NCI-H1105 treated with DMSO at 0.1 percent for 48 hours (cell line): ENCODE measurements at regions not wholly inside any gene's neighbourhood (a gene's known extent, or its start where the extent isn't known, plus 50 kb on each side); places are given as distances from the start of the nearest gene placed in this dataset.
"Not testable (repeated sequence)": the region's sequence is repeated elsewhere in the genome, so short reads cannot be mapped to it uniquely, and the experiment has no call there.

ENCODE experiments used
- DNase-seq: peaks from one replicate; lab custom pipeline; 2025; lab: John Stamatoyannopoulos, UW

GRCh38 chr9:89935801-89936200 is 331.0 kb downstream of the GADD45G start:
- DNase-seq: no peak

GRCh38 chr9:89937051-89937450 is 332.2 kb downstream of the GADD45G start:
- DNase-seq: no peak

- DNase-seq: no peak
Observed at GRCh38 chr9:89939181-89939580, 334.4 kb downstream of the GADD45G start.

GRCh38 chr9:89939626-89940292 is 334.9 kb downstream of the GADD45G start:
- DNase-seq: no peak

GRCh38 chr9:89940625-89941024 is 335.8 kb downstream of the GADD45G start:
- no peak for DNase-seq

- peak; percentile 60 for DNase-seq
Observed at GRCh38 chr9:89941875-89942274, 337.1 kb downstream of the GADD45G start.

GRCh38 chr9:89942643-89943042 is 337.8 kb downstream of the GADD45G start:
- DNase-seq: no peak

- no peak for DNase-seq
Observed at GRCh38 chr9:89943309-89943708, 338.5 kb downstream of the GADD45G start.

- DNase-seq: no peak
Observed at GRCh38 chr9:89943728-89944127, 338.9 kb downstream of the GADD45G start.

GRCh38 chr9:89945133-89945532 is 340.3 kb downstream of the GADD45G start:
- no peak for DNase-seq

- no peak for DNase-seq
Observed at GRCh38 chr9:89946741-89947140, 341.9 kb downstream of the GADD45G start.

GRCh38 chr9:89949111-89949510 is 344.3 kb downstream of the GADD45G start:
- no peak for DNase-seq

- DNase-seq: no peak
Observed at GRCh38 chr9:89951675-89952074, 346.9 kb downstream of the GADD45G start.

- DNase-seq: no peak
Observed at GRCh38 chr9:89952401-89952800, 347.6 kb downstream of the GADD45G start.

GRCh38 chr9:89953263-89953662 is 348.5 kb downstream of the GADD45G start:
- not testable (repeated sequence) for DNase-seq

GRCh38 chr9:89953824-89954615 is 349.2 kb downstream of the GADD45G start:
- peak; percentile 12 for DNase-seq

GRCh38 chr9:89955144-89955543 is 350.3 kb downstream of the GADD45G start:
- DNase-seq: no peak

GRCh38 chr9:89955626-89956025 is 350.8 kb downstream of the GADD45G start:
- DNase-seq: no peak

GRCh38 chr9:89956331-89956730 is 351.5 kb downstream of the GADD45G start:
- no peak for DNase-seq

GRCh38 chr9:89956907-89957306 is 352.1 kb downstream of the GADD45G start:
- no peak for DNase-seq

GRCh38 chr9:89958086-89958485 is 353.3 kb downstream of the GADD45G start:
- no peak for DNase-seq

GRCh38 chr9:89961616-89962341 is 357.0 kb downstream of the GADD45G start:
- no peak for DNase-seq

GRCh38 chr9:89963280-89963679 is 358.5 kb downstream of the GADD45G start:
- DNase-seq: no peak
